ENCODE measurements at regions not wholly inside any gene's neighbourhood (a gene's known extent, or its start where the extent isn't known, plus 50 kb on each side); places are given as distances from the start of the nearest gene placed in this dataset.
"Not testable (repeated sequence)": the region's sequence is repeated elsewhere in the genome, so short reads cannot be mapped to it uniquely, and the experiment has no call there.

- DNase-seq (ENCODE audit: low read depth) = no peak
Observed at GRCh38 chrX:953879-954482, 258.5 kb downstream of the CRLF2 start.

DNA sequence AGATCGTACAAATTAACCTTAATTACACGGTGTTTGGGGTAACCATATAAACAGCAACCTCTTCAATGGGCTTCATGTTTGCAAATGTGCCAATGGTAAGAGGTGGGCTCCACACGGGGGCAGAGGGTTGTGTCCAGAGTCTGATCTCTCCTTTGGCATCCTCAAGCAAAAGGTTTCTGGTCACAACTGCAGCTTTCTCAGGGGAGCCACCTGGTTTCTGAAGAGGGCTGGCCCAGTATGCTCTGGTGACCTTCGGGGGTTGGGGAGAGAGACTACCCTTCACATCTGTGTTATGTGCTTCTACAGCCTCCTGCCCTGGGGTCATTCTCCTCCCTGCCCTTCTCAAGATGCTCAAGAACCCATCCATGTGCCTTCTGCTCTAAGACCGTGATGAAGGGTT is 259.6 kb downstream of the CRLF2 start:
- no peak for DNase-seq (ENCODE audit: low read depth)

DNA sequence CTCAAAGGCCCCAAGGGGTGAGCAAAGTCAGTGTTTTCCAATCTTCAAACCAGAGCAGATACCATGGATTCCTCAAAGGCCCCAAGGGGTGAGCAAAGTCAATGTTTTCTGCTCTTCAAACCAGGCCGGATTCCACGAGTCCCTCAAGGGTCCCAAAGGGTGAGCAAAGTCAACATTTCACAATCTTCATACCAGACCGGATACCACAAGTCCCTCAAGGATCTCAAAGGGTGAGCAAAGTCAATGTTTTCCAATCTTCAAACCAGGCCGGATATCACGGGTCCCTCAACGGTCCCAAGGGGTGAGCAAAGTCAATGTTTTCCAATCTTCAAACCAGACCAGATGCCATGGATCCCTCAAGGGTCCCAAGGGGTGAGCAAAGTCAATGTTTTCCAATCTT is 265.2 kb downstream of the CRLF2 start:
- not testable (repeated sequence) for DNase-seq (ENCODE audit: low read depth)

- DNase-seq (ENCODE audit: low read depth) = no peak
Observed at GRCh38 chrX:943035-943434, 269.4 kb downstream of the CRLF2 start.

- DNase-seq (ENCODE audit: low read depth) = no peak
Observed at GRCh38 chrX:940691-941090, 271.8 kb downstream of the CRLF2 start.

GRCh38 chrX:936979-937769 is 275.3 kb downstream of the CRLF2 start:
- DNase-seq (ENCODE audit: low read depth) = no peak

DNA sequence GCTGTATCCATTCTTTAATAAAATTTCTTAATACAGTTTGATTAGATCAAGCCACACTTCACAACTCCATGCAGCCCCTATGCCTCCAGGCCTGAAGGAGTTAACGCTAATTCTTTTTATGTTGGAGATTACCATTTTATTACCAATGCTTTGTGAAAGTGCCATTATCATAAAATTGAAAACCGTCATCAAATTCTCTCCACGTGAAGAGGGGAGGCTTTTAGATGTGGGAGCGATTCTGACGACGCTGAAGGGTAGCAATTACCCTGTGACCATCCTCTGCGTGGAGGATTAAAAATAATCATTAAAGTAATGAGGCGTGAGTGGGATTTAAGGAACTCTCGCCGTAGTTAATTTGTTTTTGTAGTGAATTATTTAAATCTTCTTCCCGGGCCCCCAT is 278.8 kb downstream of the CRLF2 start:
- no peak for DNase-seq (ENCODE audit: low read depth)

DNA sequence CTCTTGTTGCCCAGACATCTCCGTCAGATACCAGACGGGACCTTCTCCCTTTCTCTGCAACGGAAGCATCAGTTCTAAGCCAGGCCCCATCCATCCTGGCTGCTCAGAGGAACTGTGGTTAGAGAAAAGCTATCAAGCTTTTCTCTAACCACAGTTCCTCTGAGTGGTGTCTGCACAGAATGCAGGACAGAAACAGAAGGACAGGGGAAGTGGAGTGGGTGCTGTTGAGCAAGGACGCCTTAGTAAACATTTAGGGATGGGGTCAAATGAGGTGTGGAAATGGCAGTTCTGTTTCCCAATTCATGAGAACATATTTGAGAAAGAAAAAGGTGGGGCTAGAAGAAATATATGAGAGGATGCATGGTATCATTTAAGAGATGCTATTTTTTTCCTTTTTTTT is 283.8 kb downstream of the CRLF2 start:
- no peak for DNase-seq (ENCODE audit: low read depth)

GRCh38 chrX:926991-927390 is 285.5 kb downstream of the CRLF2 start:
- DNase-seq (ENCODE audit: low read depth) = no peak

DNA sequence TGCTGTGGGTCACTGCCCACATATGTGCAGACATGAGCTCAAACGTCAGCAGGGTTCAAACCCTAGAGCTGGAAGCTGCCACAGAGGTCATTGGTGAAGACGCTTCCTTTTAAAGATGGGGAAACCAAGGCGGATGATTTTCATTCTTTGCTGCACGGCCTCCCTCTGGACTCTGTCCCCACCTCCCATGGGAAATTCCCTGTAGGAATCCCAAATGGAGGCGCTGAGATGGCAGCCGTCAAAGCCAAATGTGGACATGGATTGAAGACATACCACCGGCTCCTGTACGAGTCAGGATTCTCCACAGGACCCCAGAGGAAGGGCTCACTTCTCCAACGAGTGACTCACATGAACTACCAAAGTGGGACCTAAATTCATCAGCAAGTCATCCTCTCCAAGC is 286.4 kb downstream of the CRLF2 start:
- DNase-seq (ENCODE audit: low read depth) = no peak

- DNase-seq (ENCODE audit: low read depth) = no peak
Observed at GRCh38 chrX:925652-926061, 286.8 kb downstream of the CRLF2 start.

DNA sequence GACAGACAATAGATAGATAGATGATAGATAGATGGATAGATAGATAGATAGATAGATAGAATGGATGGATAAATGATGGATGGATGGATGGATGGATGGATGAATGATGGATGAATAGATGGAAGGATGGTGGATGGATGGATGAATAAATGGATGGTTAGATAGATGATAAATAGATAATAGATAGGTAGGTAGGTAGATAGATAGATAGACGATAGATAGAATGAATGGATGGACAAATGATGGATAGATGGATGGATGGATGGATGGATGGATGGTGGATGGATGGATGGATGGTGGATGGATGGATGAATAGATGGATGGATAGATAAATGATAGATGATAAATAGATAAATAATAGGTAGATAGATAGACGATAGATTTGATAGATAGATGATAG is 287.4 kb downstream of the CRLF2 start:
- no peak for DNase-seq (ENCODE audit: low read depth)

DNA sequence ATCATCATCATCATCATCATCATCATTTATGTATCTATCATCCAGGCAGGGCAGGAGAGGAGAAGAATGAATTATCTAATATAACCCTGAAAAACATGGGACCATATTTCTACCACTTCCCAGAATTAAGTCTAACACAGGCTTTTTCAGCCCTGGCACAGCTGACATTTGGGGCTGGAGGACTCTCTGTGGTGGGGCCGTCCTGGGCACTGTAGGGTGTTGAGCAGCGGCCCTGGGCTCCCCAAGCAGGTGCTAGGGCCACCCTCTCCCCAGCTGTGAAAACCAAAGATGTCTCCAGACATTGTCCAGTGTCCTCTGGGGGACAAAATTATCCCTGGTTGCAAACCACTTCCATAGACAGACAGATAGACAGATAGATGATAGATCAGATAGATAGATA is 288.4 kb downstream of the CRLF2 start:
- DNase-seq (ENCODE audit: low read depth) = no peak

GRCh38 chrX:920234-920799 is 289.7 kb downstream of the SHOX start:
- DNase-seq (ENCODE audit: low read depth) = no peak

- DNase-seq (ENCODE audit: low read depth) = no peak
Observed at GRCh38 chrX:916230-916599, 285.6 kb downstream of the SHOX start.

GRCh38 chrX:915427-916229 is 285.0 kb downstream of the SHOX start:
- no peak for DNase-seq (ENCODE audit: low read depth)

GRCh38 chrX:914206-914605 is 283.6 kb downstream of the SHOX start:
- no peak for DNase-seq (ENCODE audit: low read depth)

DNA sequence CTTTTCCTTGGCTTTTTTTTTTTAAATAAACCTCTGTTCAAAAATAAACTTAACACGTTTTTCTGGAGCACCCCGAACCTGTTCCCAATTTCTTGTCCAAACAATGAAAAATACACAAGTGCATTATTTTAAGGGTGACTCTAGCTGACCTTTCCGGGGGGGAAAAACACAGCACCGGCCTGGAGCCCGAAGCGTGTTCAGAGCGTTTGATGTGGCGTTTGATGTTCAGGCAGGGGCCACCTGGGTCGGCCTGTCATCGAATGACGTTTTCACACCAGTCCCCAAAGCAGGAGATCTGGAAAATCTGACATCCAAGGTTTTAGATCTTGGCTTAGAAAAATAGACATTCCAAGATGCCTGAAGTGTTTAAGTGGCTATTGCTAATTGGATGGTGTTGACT is 282.1 kb downstream of the SHOX start:
- DNase-seq (ENCODE audit: low read depth) = no peak

GRCh38 chrX:909068-909467 is 278.5 kb downstream of the SHOX start:
- not testable (repeated sequence) for DNase-seq (ENCODE audit: low read depth)

DNA sequence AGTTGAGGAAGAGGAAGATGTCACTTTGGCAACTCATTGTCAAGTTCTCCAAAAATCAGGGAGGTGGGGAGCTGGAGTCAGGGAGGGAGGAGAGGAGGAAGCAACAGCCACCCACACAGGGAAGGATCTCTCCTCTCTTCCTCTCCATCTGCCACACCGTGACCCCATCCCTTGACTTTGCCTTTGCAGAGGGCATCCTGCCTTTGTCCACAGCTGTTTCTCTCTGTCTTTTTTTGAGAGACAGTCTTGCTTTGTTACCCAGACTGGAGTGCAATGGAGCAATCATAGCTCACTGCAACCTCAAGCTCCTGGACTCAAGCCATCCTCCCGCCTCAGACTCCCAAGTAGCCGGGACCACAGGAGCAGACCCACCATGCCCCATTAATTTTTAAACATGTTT is 276.0 kb downstream of the SHOX start:
- no peak for DNase-seq (ENCODE audit: low read depth)

DNA sequence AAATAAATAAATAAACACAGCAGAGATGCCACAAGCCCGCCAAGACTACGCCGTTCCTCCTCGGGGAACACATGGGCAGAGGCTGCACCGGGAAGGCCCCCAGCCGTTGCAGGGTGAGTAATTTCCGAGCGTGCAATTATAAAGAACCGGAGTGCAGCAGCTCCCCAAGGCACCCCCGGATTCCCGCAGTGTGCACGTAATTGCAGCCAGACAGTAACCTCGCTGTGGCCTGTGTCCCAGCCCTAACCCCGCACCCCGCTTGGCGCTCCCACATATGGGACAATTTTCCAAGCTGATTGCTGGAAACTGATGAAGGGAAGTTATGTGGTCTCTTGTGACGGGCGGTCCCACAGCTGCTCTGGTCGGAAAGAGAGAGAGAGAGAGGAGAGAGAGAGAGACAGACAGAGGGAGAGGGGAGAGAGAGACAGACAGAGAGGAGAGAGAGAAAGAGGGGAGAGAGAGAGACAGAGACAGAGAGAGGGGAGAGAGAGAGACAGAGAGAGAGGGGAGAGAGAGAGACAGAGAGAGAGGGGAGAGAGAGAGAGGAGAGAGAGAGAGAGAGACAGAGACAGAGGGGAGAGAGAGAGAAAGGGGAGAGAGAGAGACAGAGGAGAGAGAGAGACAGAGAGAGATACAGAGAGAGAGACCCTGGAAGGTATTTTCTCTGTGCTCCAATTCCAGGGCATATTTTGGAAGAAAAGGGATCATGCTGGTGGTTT is 275.4 kb downstream of the SHOX start:
- DNase-seq (ENCODE audit: low read depth) = no peak

- DNase-seq (ENCODE audit: low read depth) = no peak
Observed at GRCh38 chrX:903116-903515, 272.5 kb downstream of the SHOX start.
